Lung (tissue), 9 donors: ENCODE measurements at regions not wholly inside any gene's neighbourhood (a gene's known extent, or its start where the extent isn't known, plus 50 kb on each side); places are given as distances from the start of the nearest gene placed in this dataset.
"Not testable (repeated sequence)": the region's sequence is repeated elsewhere in the genome, so short reads cannot be mapped to it uniquely, and the experiment has no call there.

ENCODE experiments used
- ATAC-seq: fragments of 200-7000 bp; cut with Tn5 transposase; one replicate; pipeline ENCODE4 v1.9.1; 2020; ENCODE audit warnings: moderate number of reproducible peaks; ENCODE audit not compliant: insufficient read depth, low FRiP score
- DNase-seq, 3 donors: peaks; one replicate each; pipeline ENCODE4 v3.0.0-alpha.2; 2013 to 2017
- H3K27ac ChIP-seq, 2 donors: one replicate each; pipeline ENCODE4 v1.5.1; 2013; ENCODE audit warnings: mild to moderate bottlenecking in 2 of 2, moderate library complexity in 2 of 2, control low read depth in 1 of 2, inconsistent platforms in 1 of 2, low read depth in 1 of 2, low read length in 1 of 2
- H3K27me3 ChIP-seq, 3 donors: one replicate each; pipeline ENCODE4 v1.5.1; 2013; ENCODE audit warnings: low read length in 2 of 3; ENCODE audit not compliant: control insufficient read depth in 3 of 3, insufficient read depth in 3 of 3
- H3K36me3 ChIP-seq, 4 donors: one replicate each; pipeline ENCODE4 v1.5.1; 2013; ENCODE audit warnings: low read length in 4 of 4, mild to moderate bottlenecking in 1 of 4, moderate library complexity in 1 of 4; ENCODE audit not compliant: control insufficient read depth in 4 of 4, insufficient read depth in 4 of 4
- H3K4me1 ChIP-seq, 5 donors: one replicate each; pipeline ENCODE4 v1.5.1; 2013; ENCODE audit warnings: low read length in 5 of 5, mild to moderate bottlenecking in 2 of 5, moderate library complexity in 1 of 5; ENCODE audit not compliant: control insufficient read depth in 5 of 5, insufficient read depth in 5 of 5
- H3K4me3 ChIP-seq: one replicate; pipeline ENCODE4 v1.5.1; 2013; ENCODE audit warnings: mild to moderate bottlenecking, control low read depth, moderate library complexity
- H3K9ac ChIP-seq, 2 donors: one replicate each; pipeline ENCODE4 v1.5.1; 2013; ENCODE audit warnings: low read length in 2 of 2, control low read depth in 1 of 2; ENCODE audit not compliant: insufficient read depth in 1 of 2
- H3K9me3 ChIP-seq, 4 donors: one replicate each; pipeline ENCODE4 v1.5.1; 2013; ENCODE audit warnings: low read length in 3 of 4, mild to moderate bottlenecking in 1 of 4, moderate library complexity in 1 of 4; ENCODE audit not compliant: control insufficient read depth in 4 of 4, insufficient read depth in 3 of 4
- WGBS, 2 donors: extraction: QIAGEN DNeasy Blood & Tissue Kit; methylation state at CpG; one replicate each; pipeline ENCODE4 v1.1.7; 2013; 5-methylcytosine and 5-hydroxymethylcytosine counted together
- donor health status: Bipolar disorder and iron deficiency.
- donor health status: healthy.
- donor health status: DM: yes; HTN: yes; CAD: no.

- not testable (repeated sequence) for H3K9me3 ChIP-seq, H3K9ac ChIP-seq, H3K27me3 ChIP-seq, H3K4me1 ChIP-seq, H3K4me3 ChIP-seq, H3K36me3 ChIP-seq, ATAC-seq, DNase-seq, H3K27ac ChIP-seq
- 83% methylated on average over 2 of the region's 2 CpGs; no CpG with 5 or more reads in 1 of the 2 donors for WGBS, 2 donors
These were observed 168.5 kb upstream of the FAM72C start for GRCh38 chr1:144140243-144140642.

- DNase-seq, H3K27ac ChIP-seq, H3K36me3 ChIP-seq, H3K9ac ChIP-seq, H3K27me3 ChIP-seq, H3K4me1 ChIP-seq, H3K4me3 ChIP-seq, ATAC-seq: not testable (repeated sequence)
- peaks cover 0 to 21% (median 0%) of the 10 kb centered on the region in 4 donors for H3K9me3 ChIP-seq
- 45 to 64% methylated on average over 3 of the region's 7 CpGs for WGBS, 2 donors
These were observed 133.2 kb upstream of the FAM72C start for GRCh38 chr1:144105006-144105405.

GRCh38 chr1:144104000-144104677 is 132.4 kb upstream of the FAM72C start:
- H3K36me3 ChIP-seq, H3K4me1 ChIP-seq, H3K27ac ChIP-seq, ATAC-seq, H3K27me3 ChIP-seq, H3K9ac ChIP-seq: not testable (repeated sequence)
- Histone ChIP-seq H3K4me3 (peak overlapping the region; percentile 33), H3K9me3 (peaks cover 0 to 21% (median 0%) of the 10 kb centered on the region in 4 donors)
- DNase-seq: peak in 1 of 3 donors; percentile 0
- WGBS, 2 donors: 90 to 91% methylated on average over 14 of the region's 14 CpGs

- H3K9me3 ChIP-seq: peaks cover 0 to 21% (median 0%) of the 10 kb centered on the region in 4 donors
- not testable (repeated sequence) for H3K36me3 ChIP-seq, H3K4me3 ChIP-seq, ATAC-seq, H3K9ac ChIP-seq, H3K27ac ChIP-seq, DNase-seq, H3K27me3 ChIP-seq, H3K4me1 ChIP-seq
- WGBS, 2 donors: 92 to 93% methylated on average over 4 of the region's 6 CpGs
These were observed 131.5 kb upstream of the FAM72C start for GRCh38 chr1:144103156-144103880.

GRCh38 chr1:144102046-144102745 is 130.4 kb upstream of the FAM72C start:
- not testable (repeated sequence) for H3K9ac ChIP-seq, H3K27ac ChIP-seq, H3K27me3 ChIP-seq, H3K4me3 ChIP-seq, DNase-seq, ATAC-seq, H3K4me1 ChIP-seq, H3K36me3 ChIP-seq
- H3K9me3 ChIP-seq: peaks cover 0 to 21% (median 0%) of the 10 kb centered on the region in 4 donors
- WGBS, 2 donors: 76% methylated on average over 3 of the region's 3 CpGs
